Mesendoderm (in vitro differentiated cells): ENCODE measurements at regions not wholly inside any gene's neighbourhood (a gene's known extent, or its start where the extent isn't known, plus 50 kb on each side); places are given as distances from the start of the nearest gene placed in this dataset.
"Not testable (repeated sequence)": the region's sequence is repeated elsewhere in the genome, so short reads cannot be mapped to it uniquely, and the experiment has no call there.

Experiments
- DNase-seq: peaks from one replicate; pipeline ENCODE4 v3.0.0; 2013
- H2AK5ac ChIP-seq: 2 replicates; pipeline ENCODE4 v1.6.1; 2013; ENCODE audit warnings: low read length, inconsistent platforms
- H2BK120ac ChIP-seq: 2 replicates; pipeline ENCODE4 v1.6.1; 2013; ENCODE audit warnings: low read depth, mild to moderate bottlenecking, low read length, moderate library complexity, mixed read lengths
- H2BK15ac ChIP-seq: replicated peaks from 2 replicates; pipeline ENCODE4 v1.6.1; 2013; ENCODE audit warnings: low read depth, mild to moderate bottlenecking, moderate library complexity
- H2BK5ac ChIP-seq: 2 replicates; pipeline ENCODE4 v1.6.1; 2013; ENCODE audit warnings: low read length, inconsistent platforms
- H3K18ac ChIP-seq: 2 replicates; pipeline ENCODE4 v1.6.1; 2013; ENCODE audit warnings: mild to moderate bottlenecking, low read length, mixed read lengths
- H3K23ac ChIP-seq: one replicate; pipeline ENCODE4 v1.6.1; 2013; ENCODE audit warnings: low read length
- H3K27ac ChIP-seq: 2 replicates; pipeline ENCODE4 v1.5.1; 2013; ENCODE audit warnings: low read depth, mild to moderate bottlenecking, inconsistent platforms, low read length, moderate library complexity
- H3K27me3 ChIP-seq: 2 replicates; pipeline ENCODE4 v1.6.1; 2013; ENCODE audit warnings: low read length, control low read depth, mild to moderate bottlenecking, inconsistent platforms; ENCODE audit not compliant: insufficient read depth, poor library complexity
- H3K36me3 ChIP-seq: 2 replicates; pipeline ENCODE4 v1.6.1; 2013; ENCODE audit warnings: low read length, inconsistent platforms; ENCODE audit not compliant: control insufficient read depth, insufficient read depth
- H3K4ac ChIP-seq: one replicate; pipeline ENCODE4 v1.6.1; 2013; ENCODE audit warnings: low read depth, mild to moderate bottlenecking, low read length, moderate library complexity
- H3K4me1 ChIP-seq: 2 replicates; pipeline ENCODE4 v1.6.1; 2013; ENCODE audit warnings: low read depth, low read length, inconsistent platforms; ENCODE audit not compliant: control insufficient read depth
- H3K4me2 ChIP-seq: 2 replicates; pipeline ENCODE4 v1.6.1; 2013; ENCODE audit warnings: low read length
- H3K4me3 ChIP-seq: 2 replicates; pipeline ENCODE4 v1.5.1; 2013; ENCODE audit warnings: mild to moderate bottlenecking, low read length
- H3K56ac ChIP-seq: one replicate; pipeline ENCODE4 v1.6.1; 2013; ENCODE audit warnings: low read length
- H3K79me1 ChIP-seq: 2 replicates; pipeline ENCODE4 v1.6.1; 2013; ENCODE audit warnings: low read length, inconsistent platforms
- H3K79me2 ChIP-seq: 2 replicates; pipeline ENCODE4 v1.6.1; 2013; ENCODE audit warnings: mild to moderate bottlenecking, low read length; ENCODE audit not compliant: control insufficient read depth, insufficient read depth
- H3K9ac ChIP-seq: 2 replicates; pipeline ENCODE4 v1.6.1; 2013; ENCODE audit warnings: low read length, inconsistent platforms
- H4K5ac ChIP-seq: one replicate; pipeline ENCODE4 v1.6.1; 2013; ENCODE audit warnings: low read length
- H4K8ac ChIP-seq: one replicate; pipeline ENCODE4 v1.6.1; 2013; ENCODE audit warnings: low read depth, mild to moderate bottlenecking, control low read depth, low read length, moderate library complexity
- WGBS: extraction: QIAGEN DNeasy Blood & Tissue Kit; methylation state at CpG from one replicate; pipeline ENCODE4 v1.1.7; 2013; ENCODE audit warnings: low lambda C conversion rate, missing lambda C conversion rate; ENCODE audit not compliant: insufficient coverage; ENCODE audit errors: extremely low coverage; 5-methylcytosine and 5-hydroxymethylcytosine counted together

- Histone ChIP-seq H3K27ac (no peak overlapping the region), H3K79me2 (no peaks in the 10 kb centered on the region), H4K5ac (no peak overlapping the region), H2BK15ac (no peak overlapping the region), H2BK5ac (no peak overlapping the region), H3K9ac (no peak overlapping the region), H3K23ac (no peak overlapping the region), H2AK5ac (no peak overlapping the region), H3K36me3 (no peaks in the 10 kb centered on the region), H3K79me1 (no peaks in the 10 kb centered on the region), H3K4me1 (no peaks in the 10 kb centered on the region), H3K27me3 (no peaks in the 10 kb centered on the region), H3K4ac (no peak overlapping the region), H4K8ac (no peak overlapping the region), H3K18ac (no peak overlapping the region), H2BK120ac (no peak overlapping the region), H3K4me2 (no peak overlapping the region), H3K56ac (no peak overlapping the region), H3K4me3 (no peak overlapping the region)
- no peak for DNase-seq
- no CpG with 5 or more reads among the region's 2 CpGs for WGBS
These were observed 107.2 kb upstream of the PLEKHG1 start for GRCh38 chr6:150492507-150492906.

- Histone ChIP-seq H3K9ac (no peak overlapping the region), H3K56ac (no peak overlapping the region), H3K4me2 (no peak overlapping the region), H3K23ac (no peak overlapping the region), H2AK5ac (no peak overlapping the region), H3K79me1 (no peaks in the 10 kb centered on the region), H3K36me3 (no peaks in the 10 kb centered on the region), H2BK120ac (no peak overlapping the region), H2BK5ac (no peak overlapping the region), H3K27ac (no peak overlapping the region), H4K8ac (no peak overlapping the region), H3K4ac (no peak overlapping the region), H3K79me2 (no peaks in the 10 kb centered on the region), H2BK15ac (no peak overlapping the region), H3K4me1 (no peaks in the 10 kb centered on the region), H3K27me3 (no peaks in the 10 kb centered on the region), H3K18ac (no peak overlapping the region), H3K4me3 (no peak overlapping the region), H4K5ac (no peak overlapping the region)
- no peak for DNase-seq
- no CpG with 5 or more reads among the region's 7 CpGs for WGBS
These were observed 106.7 kb upstream of the PLEKHG1 start for GRCh38 chr6:150492941-150493340.

- H3K9ac ChIP-seq, H3K56ac ChIP-seq, H3K4me2 ChIP-seq, H2BK5ac ChIP-seq, H4K5ac ChIP-seq, H3K36me3 ChIP-seq, H2BK15ac ChIP-seq, H3K79me1 ChIP-seq, H3K27me3 ChIP-seq, H3K79me2 ChIP-seq, H3K4ac ChIP-seq, H4K8ac ChIP-seq, H3K4me1 ChIP-seq, H3K23ac ChIP-seq, H3K4me3 ChIP-seq, DNase-seq, H3K18ac ChIP-seq, H2BK120ac ChIP-seq, H3K27ac ChIP-seq, H2AK5ac ChIP-seq: not testable (repeated sequence)
- WGBS = no CpG with 5 or more reads among the region's 2 CpGs
These were observed 106.1 kb upstream of the PLEKHG1 start for GRCh38 chr6:150493552-150493951.

- Histone ChIP-seq H3K79me2 (no peaks in the 10 kb centered on the region), H2BK5ac (no peak overlapping the region), H3K4me3 (no peak overlapping the region), H3K36me3 (no peaks in the 10 kb centered on the region), H3K9ac (no peak overlapping the region), H2BK15ac (no peak overlapping the region), H3K23ac (no peak overlapping the region), H3K27ac (no peak overlapping the region), H3K27me3 (no peaks in the 10 kb centered on the region), H4K5ac (no peak overlapping the region), H3K4ac (no peak overlapping the region), H3K4me2 (no peak overlapping the region), H3K18ac (no peak overlapping the region), H4K8ac (no peak overlapping the region), H3K79me1 (no peaks in the 10 kb centered on the region), H2AK5ac (no peak overlapping the region), H3K4me1 (no peaks in the 10 kb centered on the region), H3K56ac (no peak overlapping the region), H2BK120ac (no peak overlapping the region)
- DNase-seq = no peak
- WGBS = no CpG with 5 or more reads among the region's 5 CpGs
These were observed 105.4 kb upstream of the PLEKHG1 start for GRCh38 chr6:150494241-150494640.

GRCh38 chr6:150495126-150495525, 104.6 kb upstream of the PLEKHG1 start:
- no peaks in the 10 kb centered on the region for H3K79me2 ChIP-seq
- H3K27me3 ChIP-seq = no peaks in the 10 kb centered on the region
- no peaks in the 10 kb centered on the region for H3K4me1 ChIP-seq
- H3K36me3 ChIP-seq = no peaks in the 10 kb centered on the region
- H2BK15ac ChIP-seq = no peak overlapping the region
- no peak overlapping the region for H2BK120ac ChIP-seq
- H4K8ac ChIP-seq = no peak overlapping the region
- no peak overlapping the region for H3K9ac ChIP-seq
- WGBS = no CpG with 5 or more reads among the region's 1 CpG
- no peak overlapping the region for H3K56ac ChIP-seq
- DNase-seq = no peak
- H4K5ac ChIP-seq = no peak overlapping the region
- H3K79me1 ChIP-seq = no peaks in the 10 kb centered on the region
- no peak overlapping the region for H3K23ac ChIP-seq
- no peak overlapping the region for H3K27ac ChIP-seq
- no peak overlapping the region for H3K4ac ChIP-seq
- no peak overlapping the region for H3K4me3 ChIP-seq
- H2BK5ac ChIP-seq = no peak overlapping the region
- no peak overlapping the region for H3K4me2 ChIP-seq
- H2AK5ac ChIP-seq = no peak overlapping the region
- no peak overlapping the region for H3K18ac ChIP-seq

GRCh38 chr6:150496629-150497028, 103.1 kb upstream of the PLEKHG1 start:
- no peak for DNase-seq
- H3K36me3 ChIP-seq = no peaks in the 10 kb centered on the region

More at GRCh38 chr6:150496629-150497028, 103.1 kb upstream of the PLEKHG1 start:
- Histone ChIP-seq H2BK120ac (no peak overlapping the region), H3K79me2 (no peaks in the 10 kb centered on the region), H2AK5ac (no peak overlapping the region), H2BK15ac (no peak overlapping the region), H3K56ac (no peak overlapping the region), H3K18ac (no peak overlapping the region), H3K4me3 (no peak overlapping the region), H3K23ac (no peak overlapping the region), H3K4me1 (no peaks in the 10 kb centered on the region), H3K4ac (no peak overlapping the region), H3K9ac (no peak overlapping the region), H4K5ac (no peak overlapping the region), H3K79me1 (no peaks in the 10 kb centered on the region), H3K27me3 (no peaks in the 10 kb centered on the region), H4K8ac (no peak overlapping the region), H3K27ac (no peak overlapping the region), H3K4me2 (no peak overlapping the region), H2BK5ac (no peak overlapping the region)
- no CpG with 5 or more reads among the region's 2 CpGs for WGBS
